ENCODE measurements at regions not wholly inside any gene's neighbourhood (a gene's known extent, or its start where the extent isn't known, plus 50 kb on each side); places are given as distances from the start of the nearest gene placed in this dataset.

DNA sequence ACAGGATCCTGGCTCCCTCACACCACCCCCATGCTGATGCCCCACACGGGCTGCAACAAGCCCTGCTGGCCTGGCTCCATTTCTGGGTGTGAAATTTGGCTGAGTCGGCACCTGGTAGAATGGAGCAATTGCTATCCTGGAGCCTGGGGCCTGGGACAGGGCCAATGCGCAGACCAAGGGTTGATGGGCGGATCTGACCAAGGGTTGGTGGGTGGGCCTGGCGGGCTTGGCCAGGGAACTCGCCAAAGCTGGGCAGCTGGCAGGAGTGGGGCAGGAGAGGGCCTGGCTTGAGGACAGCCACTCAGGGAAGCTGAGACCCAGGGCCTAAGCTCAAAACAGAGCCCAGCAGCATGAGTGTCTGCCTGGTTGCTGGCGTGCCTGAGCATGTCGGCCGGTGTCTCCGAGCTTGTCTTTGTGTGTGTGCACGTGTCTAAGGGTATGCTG is 70.9 kb upstream of the POU3F1 start:
- no peaks in the 10 kb centered on the region for H3K36me3 ChIP-seq
- H3K4me1 ChIP-seq: peaks cover 0 to 8% (median 2%) of the 10 kb centered on the region in 4 donors
- H3K4me3 ChIP-seq: no peak overlapping the region
- 90% methylated on average over 9 of the region's 11 CpGs for WGBS
- no peak overlapping the region for H3K27ac ChIP-seq (replicated peaks in 1 of 4)
- no peaks in the 10 kb centered on the region for H3K9me3 ChIP-seq
- no peak for DNase-seq (ENCODE audit: extremely low spot score)
- no peaks in the 10 kb centered on the region for H3K27me3 ChIP-seq
- TF ChIP-seq, protein P1, sequence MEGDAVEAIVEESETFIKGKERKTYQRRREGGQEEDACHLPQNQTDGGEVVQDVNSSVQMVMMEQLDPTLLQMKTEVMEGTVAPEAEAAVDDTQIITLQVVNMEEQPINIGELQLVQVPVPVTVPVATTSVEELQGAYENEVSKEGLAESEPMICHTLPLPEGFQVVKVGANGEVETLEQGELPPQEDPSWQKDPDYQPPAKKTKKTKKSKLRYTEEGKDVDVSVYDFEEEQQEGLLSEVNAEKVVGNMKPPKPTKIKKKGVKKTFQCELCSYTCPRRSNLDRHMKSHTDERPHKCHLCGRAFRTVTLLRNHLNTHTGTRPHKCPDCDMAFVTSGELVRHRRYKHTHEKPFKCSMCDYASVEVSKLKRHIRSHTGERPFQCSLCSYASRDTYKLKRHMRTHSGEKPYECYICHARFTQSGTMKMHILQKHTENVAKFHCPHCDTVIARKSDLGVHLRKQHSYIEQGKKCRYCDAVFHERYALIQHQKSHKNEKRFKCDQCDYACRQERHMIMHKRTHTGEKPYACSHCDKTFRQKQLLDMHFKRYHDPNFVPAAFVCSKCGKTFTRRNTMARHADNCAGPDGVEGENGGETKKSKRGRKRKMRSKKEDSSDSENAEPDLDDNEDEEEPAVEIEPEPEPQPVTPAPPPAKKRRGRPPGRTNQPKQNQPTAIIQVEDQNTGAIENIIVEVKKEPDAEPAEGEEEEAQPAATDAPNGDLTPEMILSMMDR (IDR thresholded peaks at IDR 0.05): no peak
- TF ChIP-seq EP300 (IDR thresholded peaks at IDR 0.05) (no peak), POLR2AphosphoS5 (IDR thresholded peaks at IDR 0.05) (no peak), POLR2A (IDR thresholded peaks at IDR 0.05; ENCODE audit: low read depth) (no peak)
- intact Hi-C loops (cut with DNase I): no loop called here

DNA sequence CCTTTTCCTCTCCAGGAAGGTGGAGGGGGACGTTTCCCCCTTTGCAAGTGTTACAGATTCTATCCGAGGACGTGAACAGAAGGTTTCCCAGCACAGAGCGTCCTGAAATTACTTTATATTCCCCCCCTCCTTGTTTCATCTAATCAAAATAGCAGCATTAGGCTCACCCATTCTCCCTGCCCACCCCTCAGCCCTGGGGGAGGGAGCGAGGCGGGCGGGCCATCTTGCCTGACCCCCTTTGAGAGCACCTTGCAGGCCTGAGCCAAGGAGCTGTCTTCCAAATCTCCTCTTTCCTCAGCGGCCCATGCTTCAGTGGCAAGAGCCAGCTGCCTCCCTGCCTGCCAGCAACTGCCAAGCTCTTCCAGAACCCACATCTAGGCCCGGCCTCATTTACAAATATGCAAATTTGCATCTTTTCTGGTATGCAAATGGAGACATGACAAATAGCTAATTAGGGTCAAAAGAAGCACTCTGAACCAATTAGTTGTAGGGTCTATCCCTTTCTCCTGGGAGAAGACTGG is 69.1 kb upstream of the POU3F1 start:
- no peak overlapping the region for H3K4me3 ChIP-seq

DNA sequence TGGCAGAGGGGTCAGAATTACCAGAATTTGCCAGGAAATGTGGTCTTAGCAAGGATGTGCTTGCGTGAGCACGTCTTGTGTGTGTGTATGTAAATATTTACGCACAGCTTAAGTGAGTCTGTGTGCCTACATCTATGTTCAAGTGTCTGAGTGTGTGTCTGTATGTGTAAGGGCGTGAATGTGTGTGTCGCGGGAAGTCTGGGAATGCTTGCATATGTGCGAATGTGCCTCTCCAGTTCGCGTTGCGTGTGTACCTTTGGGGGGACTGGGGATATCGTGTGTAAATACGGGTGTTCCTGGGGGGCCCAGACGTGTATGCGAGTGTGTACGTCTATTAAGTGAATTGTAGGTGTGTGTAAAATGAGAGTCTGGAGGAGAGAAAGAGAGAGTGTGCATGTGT is 68.6 kb upstream of the POU3F1 start:
- DNase-seq (ENCODE audit: extremely low spot score): no peak
- H3K4me1 ChIP-seq: peaks cover 0 to 8% (median 2%) of the 10 kb centered on the region in 4 donors
- no peaks in the 10 kb centered on the region for H3K27me3 ChIP-seq
- intact Hi-C loops (cut with DNase I): no loop called here
- TF ChIP-seq, protein P1 (IDR thresholded peaks at IDR 0.05): no peak
- TF ChIP-seq EP300 (IDR thresholded peaks at IDR 0.05): no peak
- H3K4me3 ChIP-seq: no peak overlapping the region
- WGBS: 91% methylated on average over 15 of the region's 15 CpGs
- no peak overlapping the region for H3K27ac ChIP-seq (replicated peaks in 1 of 4)
- no peaks in the 10 kb centered on the region for H3K36me3 ChIP-seq
- peaks cover 0 to 3% (median 1%) of the 10 kb centered on the region in 4 donors for H3K9me3 ChIP-seq

More for the DNA sequence above, 69.1 kb upstream of the POU3F1 start:
- Histone ChIP-seq H3K27ac (replicated peaks in 1 of 4) (no peak overlapping the region), H3K36me3 (no peaks in the 10 kb centered on the region), H3K27me3 (no peaks in the 10 kb centered on the region), H3K4me1 (peaks cover 0 to 8% (median 2%) of the 10 kb centered on the region in 4 donors), H3K9me3 (no peaks in the 10 kb centered on the region)
- 85% methylated on average over 9 of the region's 9 CpGs for WGBS
- TF ChIP-seq, protein P1 (IDR thresholded peaks at IDR 0.05): no peak
- TF ChIP-seq EP300 (IDR thresholded peaks at IDR 0.05): no peak
- TF ChIP-seq POLR2A (IDR thresholded peaks at IDR 0.05; ENCODE audit: low read depth): no peak
- no peak for TF ChIP-seq POLR2AphosphoS5 (IDR thresholded peaks at IDR 0.05)
- DNase-seq (ENCODE audit: extremely low spot score): no peak
- intact Hi-C loops (cut with DNase I): no loop called here

DNA sequence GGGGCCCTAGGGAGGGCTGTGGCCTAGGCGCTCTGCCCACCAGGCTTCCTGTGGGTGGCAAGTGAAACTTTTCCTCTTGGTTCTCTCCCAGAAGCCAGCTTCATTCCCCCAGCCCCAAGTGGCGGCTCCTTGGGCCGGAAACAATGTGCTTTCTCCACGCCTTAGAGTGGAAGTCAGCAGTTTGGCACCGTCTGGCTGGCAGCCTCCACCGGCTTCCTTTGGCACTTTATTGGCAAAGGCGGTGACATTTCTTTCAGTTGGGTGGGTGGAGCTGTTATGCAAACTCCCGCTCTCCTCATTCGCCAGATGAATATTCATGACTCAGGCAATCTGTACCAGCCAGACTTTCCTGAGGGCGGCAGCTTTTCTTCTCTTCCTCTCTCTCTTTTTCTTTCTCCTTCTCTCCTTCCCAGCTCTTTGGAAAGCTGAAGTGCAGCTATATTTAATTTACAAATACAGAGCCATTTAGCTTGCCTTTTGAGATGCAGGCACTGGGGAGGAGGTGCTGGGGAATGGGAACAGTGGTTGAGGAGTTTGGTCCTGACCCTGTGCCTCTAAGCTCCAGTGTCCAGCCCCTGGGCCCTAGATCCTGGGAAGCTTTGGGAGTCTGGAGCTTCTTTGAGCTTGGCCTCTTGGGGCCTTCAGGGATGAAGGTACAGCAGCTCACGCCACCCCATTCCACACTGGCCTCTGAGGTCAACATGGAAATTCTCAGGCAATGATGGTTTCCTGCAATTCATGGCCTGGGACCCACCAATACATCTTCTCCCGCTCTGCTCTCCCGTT is 67.8 kb upstream of the POU3F1 start:
- peaks cover 0 to 9% (median 2%) of the 10 kb centered on the region in 4 donors for H3K9me3 ChIP-seq
- H3K27ac ChIP-seq (replicated peaks in 1 of 4): no peak overlapping the region
- H3K27me3 ChIP-seq: no peaks in the 10 kb centered on the region
- WGBS: 61% methylated on average over 13 of the region's 13 CpGs
- H3K4me1 ChIP-seq: peaks cover 0 to 8% (median 2%) of the 10 kb centered on the region in 4 donors
- intact Hi-C loops (cut with DNase I): no loop called here
- DNase-seq (ENCODE audit: extremely low spot score): no peak
- H3K36me3 ChIP-seq: no peaks in the 10 kb centered on the region
- H3K4me3 ChIP-seq: no peak overlapping the region
- TF ChIP-seq POLR2A (IDR thresholded peaks at IDR 0.05; ENCODE audit: low read depth) (no peak), POLR2AphosphoS5 (IDR thresholded peaks at IDR 0.05) (peak in 1 of 2 donors; percentile 17), EP300 (IDR thresholded peaks at IDR 0.05) (no peak)
- TF ChIP-seq, protein P1 (IDR thresholded peaks at IDR 0.05): no peak
